HG02852 (cell line): ENCODE measurements at regions not wholly inside any gene's neighbourhood (a gene's known extent, or its start where the extent isn't known, plus 50 kb on each side); places are given as distances from the start of the nearest gene placed in this dataset.

Experiments
- ATAC-seq: cut with Tn5 transposase; IDR thresholded peaks from one replicate; pipeline ENCODE4 v1.9.1; 2021; ENCODE audit warnings: mild to moderate bottlenecking, moderate library complexity; ENCODE audit not compliant: unreplicated experiment

DNA sequence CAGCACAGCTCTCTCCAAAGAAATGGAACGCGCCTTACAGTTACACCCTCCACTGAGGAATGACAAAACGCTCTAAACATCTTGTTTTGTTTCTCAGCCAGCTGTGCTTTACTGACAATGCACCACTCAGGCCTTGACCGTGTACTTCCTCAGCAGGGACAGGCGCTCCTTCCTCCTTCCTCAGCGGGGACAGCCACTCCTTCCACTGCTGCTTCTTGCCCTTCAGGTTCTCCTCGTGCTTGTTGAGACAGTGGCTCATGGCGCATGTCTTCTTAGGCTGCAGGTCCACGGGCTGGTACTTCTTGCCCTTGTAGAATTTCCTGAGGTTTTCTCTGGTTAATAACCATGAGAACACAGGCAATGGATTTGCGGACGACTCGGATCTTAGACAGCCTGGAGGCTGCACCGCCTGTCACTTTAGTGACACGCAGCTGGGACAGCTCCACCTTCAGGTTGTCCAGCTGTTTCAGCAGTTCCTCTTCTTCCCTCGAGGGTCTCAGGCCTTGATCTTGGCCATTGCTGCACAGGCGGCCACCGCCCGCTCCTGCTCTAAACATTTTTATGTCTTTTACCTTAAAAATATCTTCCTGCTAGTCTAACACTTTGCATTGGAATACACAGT lies 613.8 kb downstream of the BRD1 start:
- ATAC-seq: no peak

- no peak for ATAC-seq
Measured at GRCh38 chr22:49212466-49212865, 615.2 kb downstream of the BRD1 start.

GRCh38 chr22:49212002-49212401 lies 615.7 kb downstream of the BRD1 start:
- ATAC-seq: no peak

GRCh38 chr22:49211176-49211575 lies 616.5 kb downstream of the BRD1 start:
- no peak for ATAC-seq

- no peak for ATAC-seq
Measured at GRCh38 chr22:49210606-49211005, 617.1 kb downstream of the BRD1 start.

DNA sequence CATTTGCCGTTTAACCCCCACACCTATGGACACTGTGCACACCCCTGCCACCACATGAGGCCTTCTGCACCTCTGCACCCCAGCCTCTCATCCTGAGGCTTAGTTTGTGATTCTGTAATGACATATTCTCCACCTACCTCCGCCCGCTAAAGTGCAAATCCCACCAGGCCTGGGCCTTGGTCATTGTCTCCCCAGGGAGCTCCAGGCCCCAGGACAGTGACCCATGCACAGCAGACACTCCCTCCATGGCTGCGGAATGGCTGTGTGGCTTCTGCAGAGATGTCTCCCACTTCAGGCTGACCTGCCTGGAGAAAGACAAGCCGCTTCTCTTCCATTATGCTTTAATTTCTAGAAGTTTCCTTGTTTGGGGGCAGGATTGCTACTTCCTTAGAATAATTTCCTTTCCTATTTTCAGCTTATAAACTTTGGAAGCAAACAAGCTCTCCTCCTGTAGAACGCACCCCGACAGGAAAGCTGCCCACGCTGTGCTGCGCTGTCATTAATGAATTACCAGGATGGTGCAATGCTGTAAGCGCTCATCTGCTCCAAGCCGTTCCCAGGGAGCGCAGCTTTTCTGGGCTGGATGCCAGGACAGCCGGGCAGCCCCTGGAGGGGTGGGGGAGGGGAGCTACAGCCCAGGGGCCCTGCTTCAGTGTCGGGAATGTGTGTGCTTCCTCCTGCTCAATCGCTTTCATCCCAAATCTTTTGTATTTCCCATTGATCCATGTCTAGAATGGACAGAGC lies 618.0 kb downstream of the BRD1 start:
- ATAC-seq: no peak

GRCh38 chr22:49208768-49209252 lies 618.9 kb downstream of the BRD1 start:
- no peak for ATAC-seq

GRCh38 chr22:49208004-49208402 lies 619.7 kb downstream of the BRD1 start:
- no peak for ATAC-seq

GRCh38 chr22:49207008-49208003 lies 620.4 kb downstream of the BRD1 start:
- ATAC-seq: no peak

DNA sequence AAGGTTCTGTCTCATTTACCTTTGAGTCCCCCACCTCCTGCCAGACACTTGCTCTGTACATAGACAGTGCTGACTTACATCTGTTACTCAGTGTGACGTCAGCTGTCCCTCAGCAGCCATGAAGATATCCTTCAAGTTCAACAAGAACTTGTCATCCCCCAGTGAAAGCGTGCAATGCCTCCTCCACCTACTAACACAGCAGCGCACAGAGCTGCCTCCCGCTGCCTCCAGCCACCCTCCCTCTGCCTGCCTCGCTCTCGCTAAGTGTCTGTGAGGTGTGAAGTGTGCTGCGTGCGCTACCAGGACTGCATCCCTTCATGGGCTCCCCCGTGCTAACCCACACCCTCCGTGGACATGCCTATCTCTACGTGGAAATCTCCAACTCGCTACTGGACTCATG lies 621.4 kb downstream of the BRD1 start:
- no peak for ATAC-seq

- ATAC-seq: no peak
Measured at GRCh38 chr22:49205483-49205800, 622.2 kb downstream of the BRD1 start.

DNA sequence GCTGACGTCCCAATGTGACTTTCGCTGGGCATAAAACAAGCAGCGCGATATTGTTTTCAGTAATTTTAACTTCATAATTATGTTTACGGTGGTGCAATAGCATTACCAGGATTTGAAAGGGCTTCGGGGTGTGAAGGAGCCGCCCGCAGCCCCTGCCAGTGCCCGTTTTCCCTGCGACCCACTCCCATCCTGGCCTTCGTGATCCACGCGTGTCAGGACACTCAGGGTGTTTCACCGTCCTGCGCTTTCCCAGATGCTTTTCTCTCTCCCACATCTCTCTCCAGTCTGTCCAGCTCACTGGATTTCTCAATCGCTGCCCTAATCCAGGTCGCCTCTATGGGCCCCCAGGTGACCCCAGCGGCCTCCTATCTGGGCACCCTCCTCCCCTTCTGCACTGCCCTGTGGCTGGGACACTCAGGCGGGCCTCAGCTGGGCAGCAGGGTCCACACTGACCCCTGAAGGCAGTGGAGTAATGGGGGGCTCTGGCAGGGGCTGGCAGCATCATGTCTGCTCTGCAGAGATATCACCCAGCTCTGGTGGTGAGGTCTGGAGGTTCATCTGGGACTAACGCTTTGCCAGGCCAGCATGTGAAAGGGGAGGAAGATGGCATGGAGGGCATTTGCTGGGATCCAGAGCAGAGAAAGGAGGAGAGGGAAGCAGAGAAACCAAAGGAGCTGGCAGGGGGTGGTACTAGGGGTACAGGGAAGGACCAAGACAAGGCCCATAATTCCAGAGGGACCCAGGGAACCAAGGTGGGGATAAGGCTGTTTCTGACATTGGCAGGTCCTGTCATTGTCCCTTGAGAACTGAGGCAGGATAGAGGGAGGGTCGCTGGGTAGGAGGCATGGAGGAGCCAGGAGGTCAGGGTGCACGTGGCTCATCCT lies 622.8 kb downstream of the BRD1 start:
- ATAC-seq: no peak

DNA sequence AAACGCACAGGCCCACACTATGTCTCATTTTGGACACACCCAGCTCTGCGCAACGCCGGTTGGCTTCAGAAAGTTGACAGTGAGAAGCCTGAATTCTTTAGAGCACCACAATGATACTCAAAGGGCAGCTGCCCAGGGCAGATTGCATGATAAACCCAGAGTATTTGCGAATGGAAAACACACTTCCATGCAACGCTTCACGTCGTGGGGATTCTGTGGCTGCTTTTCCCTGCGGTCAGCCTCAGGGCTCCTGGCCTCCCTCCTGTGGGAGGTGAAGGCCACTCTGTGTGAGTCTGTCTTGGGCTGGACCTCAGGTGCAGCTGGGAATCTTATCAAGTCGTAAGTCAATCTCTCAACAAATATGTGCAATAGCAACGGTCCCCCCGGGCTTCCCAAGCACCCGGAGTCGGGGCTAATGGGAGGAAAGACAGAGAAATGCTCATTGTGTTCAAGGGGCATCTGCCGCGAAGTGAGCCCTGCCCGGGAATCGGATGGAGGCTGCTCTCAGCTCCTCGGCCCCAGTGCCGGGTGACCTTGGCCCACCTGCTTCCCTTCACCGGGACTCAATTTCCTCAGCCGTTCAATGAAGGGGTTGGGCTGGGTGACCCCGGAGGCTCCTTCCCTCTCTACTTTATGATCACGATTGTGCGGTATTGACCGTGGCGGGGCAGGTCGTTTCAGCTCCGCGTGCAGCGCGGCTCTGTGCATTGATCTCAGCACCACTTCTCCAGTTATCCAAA lies 623.6 kb downstream of the BRD1 start:
- ATAC-seq: no peak

GRCh38 chr22:49203091-49203858 lies 624.4 kb downstream of the BRD1 start:
- no peak for ATAC-seq

DNA sequence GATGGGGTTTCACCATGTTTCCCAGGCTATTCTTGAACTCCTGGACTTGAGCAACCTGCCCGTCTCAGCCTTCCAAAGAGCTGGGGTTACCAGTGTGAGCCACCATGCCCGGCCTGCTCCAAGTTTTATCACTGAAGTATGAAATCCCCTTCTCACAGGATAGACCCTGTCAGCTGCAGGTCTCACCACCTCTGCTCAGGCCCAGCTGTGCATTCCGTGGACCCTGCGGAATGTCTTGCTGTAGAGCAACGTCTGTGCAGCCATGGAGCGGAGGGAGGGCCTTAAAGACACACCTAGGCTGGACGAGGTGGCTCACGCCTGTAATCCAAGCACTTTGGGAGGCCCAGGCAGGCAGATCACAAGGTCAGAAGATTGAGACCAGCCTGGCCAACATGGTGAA lies 625.4 kb downstream of the BRD1 start:
- no peak for ATAC-seq

DNA sequence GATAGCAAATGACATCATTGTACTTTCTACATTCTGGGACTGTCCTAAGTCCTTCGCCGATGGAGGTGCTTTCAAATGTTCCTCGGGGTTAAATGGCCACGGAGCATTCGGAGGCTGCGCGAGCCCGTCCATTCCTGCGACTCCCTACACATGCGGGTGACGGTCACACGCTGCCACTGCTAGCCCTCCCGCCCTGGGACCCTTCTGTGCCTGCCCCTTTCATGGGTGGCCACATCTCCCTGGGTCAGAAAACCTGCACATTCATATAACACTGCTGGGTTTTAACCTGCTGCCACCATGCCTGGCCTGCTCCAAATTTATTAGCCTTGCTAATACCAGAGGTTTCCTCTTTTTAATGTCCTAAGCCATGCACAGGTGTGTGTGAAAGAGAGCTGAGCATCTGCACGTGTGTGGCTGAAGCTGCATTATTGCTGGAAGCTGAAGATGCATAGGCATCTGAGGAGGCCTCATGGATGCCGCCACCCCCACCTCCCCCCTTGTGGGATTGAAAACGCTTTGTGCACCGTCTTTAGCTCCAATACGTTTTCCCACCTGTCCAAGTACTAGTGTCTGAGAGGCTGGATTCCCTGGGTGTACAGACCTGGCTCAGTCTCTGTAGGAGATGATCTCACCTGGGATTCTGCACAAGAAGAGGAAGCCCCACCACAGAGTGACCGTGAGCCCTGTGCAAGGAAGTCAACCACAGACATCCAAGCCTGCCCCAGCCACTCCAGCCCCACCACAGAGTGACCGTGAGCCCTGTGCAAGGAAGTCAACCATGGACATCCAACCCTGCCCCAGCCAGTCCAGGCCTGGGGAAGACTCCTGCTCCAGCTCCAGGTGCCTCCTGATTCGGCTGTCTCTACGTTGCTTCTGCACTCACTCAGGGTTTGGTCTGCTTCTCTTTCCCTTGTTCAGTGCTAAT lies 626.4 kb downstream of the BRD1 start:
- ATAC-seq: no peak

DNA sequence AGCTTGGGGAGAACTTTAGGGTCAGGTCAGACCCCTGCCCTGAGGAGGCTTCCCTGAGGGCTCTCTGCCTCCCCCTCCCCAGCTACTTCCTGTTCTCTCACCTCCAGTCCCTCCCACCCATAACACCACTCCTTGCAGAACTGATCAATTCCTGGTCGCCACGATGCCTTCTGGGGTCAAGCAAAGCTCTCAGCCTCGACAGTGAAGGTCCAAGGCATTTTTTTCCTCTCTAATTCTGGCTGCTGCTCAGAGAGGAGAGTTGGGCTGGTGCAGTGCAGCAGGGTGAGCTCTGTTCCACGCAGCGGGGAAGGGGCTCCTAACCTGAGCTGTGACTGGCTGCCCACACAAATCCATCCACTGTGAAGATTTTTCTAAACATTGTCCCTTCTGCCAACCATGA lies 628.4 kb downstream of the BRD1 start:
- no peak for ATAC-seq

DNA sequence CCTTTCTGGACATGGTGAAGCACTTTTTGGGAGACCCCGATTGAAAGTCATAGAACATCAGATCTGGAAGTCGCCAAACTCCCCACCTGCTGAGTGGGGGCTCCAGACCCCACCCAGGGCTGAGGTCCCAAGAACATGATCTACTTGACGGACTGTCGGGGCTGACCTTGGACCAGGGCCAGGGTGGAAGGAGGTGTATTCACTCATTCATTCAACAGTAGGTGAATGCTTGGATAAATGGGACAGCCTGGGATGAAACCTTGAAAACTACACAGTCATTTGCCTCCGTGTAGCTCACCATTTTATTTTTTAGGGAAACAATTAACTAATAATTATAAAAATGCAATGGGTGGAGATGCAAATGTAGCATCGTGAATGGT lies 629.0 kb downstream of the BRD1 start:
- ATAC-seq: no peak
